IMR-90 (cell line): ENCODE measurements at regions not wholly inside any gene's neighbourhood (a gene's known extent, or its start where the extent isn't known, plus 50 kb on each side); places are given as distances from the start of the nearest gene placed in this dataset.

Source experiments
- ATAC-seq: fragments of 200-7000 bp; cut with Tn5 transposase; 2 replicates; pipeline ENCODE4 v1.9.1; 2020; ENCODE audit warnings: low read depth, mild to moderate bottlenecking, moderate library complexity
- BruUV-seq: library from RNA; stranded (reverse); fragments of 400-500 nt; replicated peaks from 2 replicates; lab custom pipeline; 2021; lab: Mats Ljungman, UMichigan
- CTCF ChIA-PET: fragments of 300-600 bp; formaldehyde crosslinking; extraction: SDS; loops from one replicate; lab custom pipeline; 2021; ENCODE audit warnings: antibody characterized with exemption; lab: Yijun Ruan, JAX
- POLR2A ChIA-PET: fragments of 300-600 bp; sonication (Branson Sonifier 250); formaldehyde crosslinking; loops from one replicate; lab custom pipeline; 2022; ENCODE audit warnings: antibody characterized with exemption; ENCODE audit not compliant: unreplicated experiment; lab: Charles Lee
- DNase-seq: peaks from one replicate; pipeline ENCODE4 v3.0.0; 2013
- H2AFZ ChIP-seq: replicated peaks from 2 replicates; pipeline ENCODE3; 2013; ENCODE audit warnings: low read length, mild to moderate bottlenecking; ENCODE audit not compliant: poor library complexity
- H2AK5ac ChIP-seq: 2 replicates; pipeline ENCODE4 v1.6.1; 2013; ENCODE audit warnings: low read depth, low read length, inconsistent platforms
- H2AK9ac ChIP-seq: replicated peaks from 2 replicates; pipeline ENCODE3; 2013; ENCODE audit warnings: mild to moderate bottlenecking, low read depth, low read length, moderate library complexity; ENCODE audit not compliant: poor library complexity
- H2BK120ac ChIP-seq: 2 replicates; pipeline ENCODE4 v1.6.1; 2013; ENCODE audit warnings: low read depth, low read length, inconsistent platforms
- H2BK15ac ChIP-seq: 3 replicates; pipeline ENCODE4 v1.6.1; 2013; ENCODE audit warnings: low read depth, low read length, inconsistent platforms
- H2BK20ac ChIP-seq: 2 replicates; pipeline ENCODE4 v1.6.1; 2013; ENCODE audit warnings: low read depth, mild to moderate bottlenecking, inconsistent platforms, low read length, moderate library complexity
- H2BK5ac ChIP-seq: 2 replicates; pipeline ENCODE4 v1.6.1; 2013; ENCODE audit warnings: mild to moderate bottlenecking, low read depth, low read length, inconsistent platforms; ENCODE audit not compliant: poor library complexity, severe bottlenecking
- H3K14ac ChIP-seq: replicated peaks from 2 replicates; pipeline ENCODE4 v1.6.1; 2013; ENCODE audit warnings: low read depth, low read length, inconsistent platforms
- H3K18ac ChIP-seq: 2 replicates; pipeline ENCODE4 v1.6.1; 2013; ENCODE audit warnings: low read depth, low read length, control low read depth
- H3K23ac ChIP-seq: 2 replicates; pipeline ENCODE4 v1.6.1; 2013; ENCODE audit warnings: low read depth, low read length, inconsistent platforms
- H3K27ac ChIP-seq: 2 replicates; pipeline ENCODE4 v1.5.1; 2013; ENCODE audit warnings: mild to moderate bottlenecking, control low read depth, low read length; ENCODE audit not compliant: insufficient read depth
- H3K27me3 ChIP-seq: 2 replicates; pipeline ENCODE4 v1.6.1; 2013; ENCODE audit warnings: low read length; ENCODE audit not compliant: control insufficient read depth, insufficient read depth
- H3K36me3 ChIP-seq: 2 replicates; pipeline ENCODE4 v1.6.1; 2013; ENCODE audit warnings: low read length, mixed read lengths; ENCODE audit not compliant: control insufficient read depth, insufficient read depth
- H3K4ac ChIP-seq: 2 replicates; pipeline ENCODE4 v1.6.1; 2013; ENCODE audit warnings: low read depth, low read length, inconsistent platforms
- H3K4me1 ChIP-seq: 2 replicates; pipeline ENCODE4 v1.6.1; 2013; ENCODE audit warnings: low read length, mixed read lengths; ENCODE audit not compliant: control insufficient read depth, insufficient read depth
- H3K4me2 ChIP-seq: 2 replicates; pipeline ENCODE4 v1.6.1; 2013; ENCODE audit warnings: low read depth, mild to moderate bottlenecking, control low read depth, low read length, moderate library complexity
- H3K4me3 ChIP-seq: 2 replicates; pipeline ENCODE4 v1.5.1; 2013; ENCODE audit warnings: low read depth, mild to moderate bottlenecking, control low read depth, low read length, moderate library complexity; ENCODE audit not compliant: insufficient read depth
- H3K56ac ChIP-seq: 2 replicates; pipeline ENCODE4 v1.6.1; 2013; ENCODE audit warnings: low read length, inconsistent platforms; ENCODE audit not compliant: insufficient read depth; ENCODE audit errors: extremely low read depth
- H3K79me1 ChIP-seq, 2 experiments: 2 replicates each; pipeline ENCODE4 v1.6.1; 2013; ENCODE audit warnings: low read length in 2 of 2, inconsistent platforms in 1 of 2, low read depth in 1 of 2
- H3K9ac ChIP-seq: 2 replicates; pipeline ENCODE4 v1.6.1; 2013; ENCODE audit warnings: low read depth, low read length, control low read depth
- H3K9me1 ChIP-seq: 2 replicates; pipeline ENCODE4 v1.6.1; 2013; ENCODE audit warnings: low read length, inconsistent platforms; ENCODE audit not compliant: insufficient read depth
- H3K9me3 ChIP-seq: 2 replicates; pipeline ENCODE4 v1.6.1; 2013; ENCODE audit warnings: low read length; ENCODE audit not compliant: control insufficient read depth, insufficient read depth
- H4K20me1 ChIP-seq: 2 replicates; pipeline ENCODE4 v1.6.1; 2013; ENCODE audit warnings: low read length, inconsistent platforms; ENCODE audit not compliant: insufficient read depth
- H4K5ac ChIP-seq: 2 replicates; pipeline ENCODE4 v1.6.1; 2013; ENCODE audit warnings: mild to moderate bottlenecking, low read depth, low read length, control low read depth
- H4K8ac ChIP-seq, 2 experiments: 2 replicates each; pipeline ENCODE4 v1.6.1; 2013; ENCODE audit warnings: low read depth in 2 of 2, low read length in 2 of 2, control low read depth in 1 of 2, inconsistent platforms in 1 of 2
- H4K91ac ChIP-seq: 2 replicates; pipeline ENCODE4 v1.6.1; 2013; ENCODE audit warnings: low read depth, low read length, inconsistent platforms; ENCODE audit not compliant: insufficient read depth
- BHLHE40 ChIP-seq: fragments of 150-350 bp; IDR thresholded peaks from 2 replicates; pipeline ENCODE4 v1.6.1; 2016; ENCODE audit warnings: mild to moderate bottlenecking, low read depth, low read length
- CEBPB ChIP-seq: IDR thresholded peaks from 2 replicates; pipeline ENCODE4 v1.6.1; 2012; ENCODE audit warnings: low read depth, low read length, improper control_type of control experiment
- CHD1 ChIP-seq: IDR thresholded peaks from 2 replicates; pipeline ENCODE4 v1.6.1; 2012; ENCODE audit warnings: low read depth, low read length, improper control_type of control experiment
- FOS ChIP-seq: fragments of 150-350 bp; IDR thresholded peaks from 2 replicates; pipeline ENCODE4 v1.6.1; 2016; ENCODE audit warnings: low read depth, low read length
- MAFK ChIP-seq: IDR thresholded peaks from 2 replicates; pipeline ENCODE4 v1.6.1; 2012; ENCODE audit warnings: low read depth, low read length, improper control_type of control experiment
- MAZ ChIP-seq: IDR thresholded peaks from 2 replicates; pipeline ENCODE4 v1.6.1; 2012; ENCODE audit warnings: low read depth, mild to moderate bottlenecking, low read length, improper control_type of control experiment, moderate library complexity, borderline replicate concordance
- MXI1 ChIP-seq: IDR thresholded peaks from 2 replicates; pipeline ENCODE4 v1.6.1; 2012; ENCODE audit warnings: low read depth, mild to moderate bottlenecking, low read length, moderate library complexity, borderline replicate concordance
- NFE2L2 ChIP-seq: fragments of 150-350 bp; IDR thresholded peaks from 2 replicates; pipeline ENCODE4 v1.6.1; 2016; ENCODE audit warnings: low read depth, mild to moderate bottlenecking, low read length
- POLR2A ChIP-seq: IDR thresholded peaks from 2 replicates; pipeline ENCODE4 v1.6.1; 2012; ENCODE audit warnings: mild to moderate bottlenecking, low read depth, low read length
- RAD21 ChIP-seq: IDR thresholded peaks from 2 replicates; pipeline ENCODE4 v1.6.1; 2012; ENCODE audit warnings: low read length, improper control_type of control experiment
- RCOR1 ChIP-seq: IDR thresholded peaks from 2 replicates; pipeline ENCODE4 v1.6.1; 2012; ENCODE audit warnings: mild to moderate bottlenecking, low read length, improper control_type of control experiment; ENCODE audit not compliant: insufficient replicate concordance
- RFX5 ChIP-seq: IDR thresholded peaks from 2 replicates; pipeline ENCODE4 v1.8.0; 2012; ENCODE audit warnings: low read depth, mild to moderate bottlenecking, low read length, moderate library complexity
- SMC3 ChIP-seq: fragments of 150-350 bp; IDR thresholded peaks from 2 replicates; pipeline ENCODE4 v1.6.1; 2016; ENCODE audit warnings: low read depth, mild to moderate bottlenecking, antibody characterized with exemption, low read length, moderate library complexity
- WGBS, 2 experiments: methylation state at CpG; one replicate each; pipeline versions ENCODE4 v1.1.5 to v1.1.7; 2013; ENCODE audit warnings: missing lambda C conversion rate in 2 of 2; ENCODE audit not compliant: insufficient read length in 1 of 2; ENCODE audit errors: extremely low coverage in 2 of 2; 5-methylcytosine and 5-hydroxymethylcytosine counted together
- dilution Hi-C: fragments of 300-500 bp; cut with HindIII; formaldehyde crosslinking; loops from one replicate; pipeline ENCODE4 v1.14.3; 2018; ENCODE audit warnings: low sequenced_read_pairs; ENCODE audit not compliant: unreplicated experiment
- in situ Hi-C: fragments of 300-500 bp; cut with MboI; formaldehyde crosslinking; loops from 3 replicates; pipeline ENCODE4 v1.14.3; 2019; ENCODE audit warnings: low sequenced_read_pairs, inconsistent platforms, mixed read lengths
- intact Hi-C: fragments of 100-400 bp; cut with micrococcal nuclease; formaldehyde crosslinking; loops from 2 replicates; pipeline ENCODE4 v1.10.0; 2022
- TF ChIP-seq, protein P1 (sequence below): conservative IDR thresholded peaks from 2 replicates; pipeline ENCODE4 v1.5.1; 2012; ENCODE audit warnings: mild to moderate bottlenecking, low read depth, low read length, improper control_type of control experiment
- TF ChIP-seq, protein P2 (sequence below): fragments of 150-350 bp; IDR thresholded peaks from 2 replicates; pipeline ENCODE4 v1.6.1; 2016; ENCODE audit warnings: low read depth, mild to moderate bottlenecking, low read length, moderate library complexity, borderline replicate concordance
- TF ChIP-seq, protein P3 (sequence below): fragments of 150-350 bp; IDR thresholded peaks from 2 replicates; pipeline ENCODE4 v1.6.1; 2017; ENCODE audit warnings: mild to moderate bottlenecking, antibody characterized with exemption, low read length, low read depth

DNA sequence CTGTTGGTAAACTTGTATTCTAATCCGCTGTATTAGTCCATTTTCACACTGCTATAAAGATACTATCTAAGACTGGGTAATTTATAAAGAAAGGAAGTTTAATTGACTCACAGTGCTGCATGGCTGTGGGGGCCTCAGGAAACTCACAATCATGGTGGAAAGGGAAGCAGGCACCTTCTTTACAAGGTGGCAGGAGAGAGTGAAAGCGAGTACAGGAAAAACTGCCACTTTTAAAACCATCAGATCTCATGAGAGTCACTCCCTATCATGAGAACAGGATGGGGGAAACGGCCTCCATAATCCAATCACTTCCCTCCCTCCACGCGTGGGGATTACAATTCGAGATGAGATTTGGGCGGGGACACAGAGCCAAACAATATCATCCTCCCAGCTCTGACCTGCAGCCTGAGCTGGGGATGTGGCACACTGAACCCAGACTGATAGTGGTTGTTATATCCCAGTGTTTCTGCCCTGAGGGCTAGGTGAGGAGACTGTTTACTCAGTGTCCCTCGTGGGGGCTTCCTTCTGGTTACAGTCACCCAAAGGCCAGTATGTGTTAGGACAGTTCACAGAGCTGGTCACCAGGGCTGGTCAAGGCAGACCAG, 488.3 kb downstream of the KDM4C start:
- Histone ChIP-seq H3K27me3 (no peaks in the 10 kb centered on the region; the same call in 1 of the 2 replicates), H3K27ac (no peak overlapping the region), H3K18ac (no peak overlapping the region; the same call in 1 of the 2 replicates), H3K79me1 (no peaks in the 10 kb centered on the region), H3K4ac (no peak overlapping the region), H4K91ac (no peak overlapping the region), H3K14ac (no peak overlapping the region), H4K8ac (no peak overlapping the region), H3K56ac (no peak overlapping the region), H3K4me3 (no peak overlapping the region), H3K9ac (no peak overlapping the region), H2BK5ac (no peak overlapping the region), H3K9me3 (no peaks in the 10 kb centered on the region), H4K20me1 (no peaks in the 10 kb centered on the region), H2AK5ac (no peak overlapping the region), H2AFZ (no peak overlapping the region), H2BK20ac (no peak overlapping the region), H2BK120ac (no peak overlapping the region), H3K4me1 (peaks cover 1% of the 10 kb centered on the region; the same call in 1 of the 2 replicates), H2AK9ac (no peak overlapping the region), H4K5ac (no peak overlapping the region), H2BK15ac (no peak overlapping the region), H3K23ac (no peak overlapping the region), H3K36me3 (no peaks in the 10 kb centered on the region), H3K4me2 (no peak overlapping the region), H3K9me1 (no peaks in the 10 kb centered on the region)
- in situ Hi-C loops = no loop called here
- no TSS peak for BruUV-seq
- intact Hi-C loops = no loop called here
- dilution Hi-C loops = no loop called here
- POLR2A ChIA-PET = no interaction called here
- DNase-seq = no peak
- no peak for ATAC-seq
- WGBS, 2 experiments = no CpG with 5 or more reads among the region's 8 CpGs
- CTCF ChIA-PET = interaction anchor here (0.5 kb wide), 1 partner anchor 66 kb away, joined by 3 read pairs; no protein-coding TSS in a partner anchor
- TF ChIP-seq CHD1 (no peak), NFE2L2 (no peak), POLR2A (no peak), MAFK (no peak), RCOR1 (no peak), RFX5 (no peak), BHLHE40 (no peak), MAZ (no peak), RAD21 (no peak), SMC3 (no peak), MXI1 (no peak), CEBPB (no peak), FOS (no peak)
- TF ChIP-seq, protein P1, sequence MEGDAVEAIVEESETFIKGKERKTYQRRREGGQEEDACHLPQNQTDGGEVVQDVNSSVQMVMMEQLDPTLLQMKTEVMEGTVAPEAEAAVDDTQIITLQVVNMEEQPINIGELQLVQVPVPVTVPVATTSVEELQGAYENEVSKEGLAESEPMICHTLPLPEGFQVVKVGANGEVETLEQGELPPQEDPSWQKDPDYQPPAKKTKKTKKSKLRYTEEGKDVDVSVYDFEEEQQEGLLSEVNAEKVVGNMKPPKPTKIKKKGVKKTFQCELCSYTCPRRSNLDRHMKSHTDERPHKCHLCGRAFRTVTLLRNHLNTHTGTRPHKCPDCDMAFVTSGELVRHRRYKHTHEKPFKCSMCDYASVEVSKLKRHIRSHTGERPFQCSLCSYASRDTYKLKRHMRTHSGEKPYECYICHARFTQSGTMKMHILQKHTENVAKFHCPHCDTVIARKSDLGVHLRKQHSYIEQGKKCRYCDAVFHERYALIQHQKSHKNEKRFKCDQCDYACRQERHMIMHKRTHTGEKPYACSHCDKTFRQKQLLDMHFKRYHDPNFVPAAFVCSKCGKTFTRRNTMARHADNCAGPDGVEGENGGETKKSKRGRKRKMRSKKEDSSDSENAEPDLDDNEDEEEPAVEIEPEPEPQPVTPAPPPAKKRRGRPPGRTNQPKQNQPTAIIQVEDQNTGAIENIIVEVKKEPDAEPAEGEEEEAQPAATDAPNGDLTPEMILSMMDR = no peak
- TF ChIP-seq, protein P2, sequence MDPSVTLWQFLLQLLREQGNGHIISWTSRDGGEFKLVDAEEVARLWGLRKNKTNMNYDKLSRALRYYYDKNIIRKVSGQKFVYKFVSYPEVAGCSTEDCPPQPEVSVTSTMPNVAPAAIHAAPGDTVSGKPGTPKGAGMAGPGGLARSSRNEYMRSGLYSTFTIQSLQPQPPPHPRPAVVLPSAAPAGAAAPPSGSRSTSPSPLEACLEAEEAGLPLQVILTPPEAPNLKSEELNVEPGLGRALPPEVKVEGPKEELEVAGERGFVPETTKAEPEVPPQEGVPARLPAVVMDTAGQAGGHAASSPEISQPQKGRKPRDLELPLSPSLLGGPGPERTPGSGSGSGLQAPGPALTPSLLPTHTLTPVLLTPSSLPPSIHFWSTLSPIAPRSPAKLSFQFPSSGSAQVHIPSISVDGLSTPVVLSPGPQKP = no peak
- TF ChIP-seq, protein P3, sequence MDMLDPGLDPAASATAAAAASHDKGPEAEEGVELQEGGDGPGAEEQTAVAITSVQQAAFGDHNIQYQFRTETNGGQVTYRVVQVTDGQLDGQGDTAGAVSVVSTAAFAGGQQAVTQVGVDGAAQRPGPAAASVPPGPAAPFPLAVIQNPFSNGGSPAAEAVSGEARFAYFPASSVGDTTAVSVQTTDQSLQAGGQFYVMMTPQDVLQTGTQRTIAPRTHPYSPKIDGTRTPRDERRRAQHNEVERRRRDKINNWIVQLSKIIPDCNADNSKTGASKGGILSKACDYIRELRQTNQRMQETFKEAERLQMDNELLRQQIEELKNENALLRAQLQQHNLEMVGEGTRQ = no peak
